H1 (cell line): ENCODE measurements at regions not wholly inside any gene's neighbourhood (a gene's known extent, or its start where the extent isn't known, plus 50 kb on each side); places are given as distances from the start of the nearest gene placed in this dataset.

Experiments
- CTCF ChIA-PET: fragments of 300-600 bp; sonication (Branson Sonifier 250); formaldehyde crosslinking; loops from one replicate; lab custom pipeline; 2021; ENCODE audit not compliant: partially characterized antibody; lab: Charles Lee
- POLR2A ChIA-PET: fragments of 300-600 bp; sonication (Branson Sonifier 250); formaldehyde crosslinking; loops from one replicate; lab custom pipeline; 2021; ENCODE audit warnings: inconsistent platforms; ENCODE audit not compliant: partially characterized antibody; lab: Charles Lee
- DNase-seq, 2 experiments: peaks; one replicate each; pipeline versions ENCODE4 v3.0.0 to v3.0.0-alpha.2; 2010 to 2022; ENCODE audit warnings: low spot score in 2 of 2, low read depth in 1 of 2, mixed read lengths in 1 of 2
- FAIRE-seq: peaks from 2 replicates; lab custom pipeline; 2011; peaks lifted over from hg19 to GRCh38; lab: Jason Lieb, UNC
- H2AFZ ChIP-seq: 2 replicates; pipeline ENCODE4 v1.8.1; 2012; ENCODE audit warnings: low read length, inconsistent platforms
- H2AK5ac ChIP-seq: 2 replicates; pipeline ENCODE4 v1.6.1; 2013; ENCODE audit warnings: low read depth, low read length
- H2BK120ac ChIP-seq: replicated peaks from 2 replicates; pipeline ENCODE3; 2013; ENCODE audit warnings: low read depth, low read length, inconsistent platforms
- H2BK12ac ChIP-seq: 2 replicates; pipeline ENCODE4 v1.6.1; 2013; ENCODE audit warnings: low read depth, low read length
- H2BK15ac ChIP-seq: 2 replicates; pipeline ENCODE4 v1.6.1; 2013; ENCODE audit warnings: low read length
- H2BK20ac ChIP-seq: 2 replicates; pipeline ENCODE4 v1.6.1; 2013; ENCODE audit warnings: low read length
- H2BK5ac ChIP-seq: 2 replicates; pipeline ENCODE4 v1.6.1; 2013; ENCODE audit warnings: low read depth, low read length
- H3K14ac ChIP-seq: 2 replicates; pipeline ENCODE4 v1.6.1; 2013; ENCODE audit warnings: inconsistent platforms; ENCODE audit not compliant: insufficient read length
- H3K18ac ChIP-seq: 2 replicates; pipeline ENCODE4 v1.6.1; 2013; ENCODE audit warnings: low read length; ENCODE audit errors: extremely low read depth
- H3K23ac ChIP-seq: 2 replicates; pipeline ENCODE4 v1.6.1; 2013; ENCODE audit warnings: inconsistent platforms; ENCODE audit not compliant: insufficient read length
- H3K23me2 ChIP-seq: 2 replicates; pipeline ENCODE4 v1.6.1; 2013; ENCODE audit warnings: low read depth, low read length
- H3K27ac ChIP-seq: 2 replicates; pipeline ENCODE4 v1.6.1; 2011; ENCODE audit warnings: low read depth, low read length, inconsistent platforms
- H3K27me3 ChIP-seq, 4 experiments: replicated peaks in 1 of 4; 1 replicate in 1 of 4; 2 replicates in 3 of 4; pipeline versions ENCODE4 v1.6.1 to v1.8.1; 2011 to 2013; ENCODE audit warnings: low read length in 3 of 4, mild to moderate bottlenecking in 3 of 4, inconsistent platforms in 2 of 4, mixed read lengths in 2 of 4, moderate library complexity in 1 of 4; ENCODE audit not compliant: control insufficient read depth in 3 of 4, insufficient read depth in 3 of 4; ENCODE audit errors: extremely low read depth in 1 of 4
- H3K36me3 ChIP-seq, 4 experiments: 2 replicates each; pipeline versions ENCODE4 v1.6.1 to v1.8.1; 2011 to 2013; ENCODE audit warnings: mild to moderate bottlenecking in 4 of 4, low read length in 3 of 4, moderate library complexity in 2 of 4, control low read depth in 1 of 4, inconsistent platforms in 1 of 4; ENCODE audit not compliant: insufficient read depth in 4 of 4, control insufficient read depth in 2 of 4
- H3K4ac ChIP-seq: replicated peaks from 2 replicates; pipeline ENCODE3; 2013; ENCODE audit warnings: low read length, low read depth, mixed read lengths, inconsistent platforms; ENCODE audit not compliant: insufficient read length
- H3K4me1 ChIP-seq, 4 experiments: replicated peaks in 1 of 4; 1 replicate in 1 of 4; 2 replicates in 3 of 4; pipeline versions ENCODE4 v1.6.1 to v1.8.1; 2011 to 2013; ENCODE audit warnings: low read length in 3 of 4, inconsistent platforms in 2 of 4, mixed read lengths in 1 of 4; ENCODE audit not compliant: insufficient read depth in 4 of 4, control insufficient read depth in 3 of 4
- H3K4me2 ChIP-seq, 2 experiments: 2 replicates each; pipeline versions ENCODE4 v1.6.1 to v1.8.1; 2011 to 2013; ENCODE audit warnings: low read depth in 2 of 2, low read length in 2 of 2, control low read depth in 1 of 2, inconsistent platforms in 1 of 2, mild to moderate bottlenecking in 1 of 2; ENCODE audit not compliant: insufficient read depth in 1 of 2
- H3K4me3 ChIP-seq, 4 experiments: fragments of 200-600, 300-600 bp in 1 of 4; sonication (generic), shearing (Covaris generic), sonication (Bioruptor Twin) in 1 of 4; 2 replicates each; pipeline versions ENCODE4 v1.5.1 to v1.8.1; 2011 to 2016; ENCODE audit warnings: low read length in 4 of 4, low read depth in 3 of 4, control low read depth in 2 of 4, inconsistent platforms in 2 of 4, mild to moderate bottlenecking in 2 of 4, mixed read lengths in 1 of 4, moderate library complexity in 1 of 4; ENCODE audit not compliant: insufficient read depth in 2 of 4; ENCODE audit errors: extremely low read depth in 1 of 4
- H3K56ac ChIP-seq: replicated peaks from 2 replicates; pipeline ENCODE3; 2013; ENCODE audit warnings: low read depth, mild to moderate bottlenecking, mixed read lengths, low read length, inconsistent platforms; ENCODE audit not compliant: insufficient read length
- H3K79me1 ChIP-seq: 2 replicates; pipeline ENCODE4 v1.6.1; 2013; ENCODE audit warnings: low read depth, low read length, control low read depth
- H3K79me2 ChIP-seq, 2 experiments: 2 replicates each; pipeline versions ENCODE4 v1.6.1 to v1.8.1; 2012 to 2013; ENCODE audit warnings: low read length in 2 of 2, mild to moderate bottlenecking in 2 of 2, inconsistent platforms in 1 of 2; ENCODE audit not compliant: insufficient read depth in 2 of 2, control insufficient read depth in 1 of 2
- H3K9ac ChIP-seq, 4 experiments: replicated peaks in 1 of 4; 1 replicate in 1 of 4; 2 replicates in 3 of 4; pipeline versions ENCODE4 v1.6.1 to v1.8.1; 2011 to 2013; ENCODE audit warnings: low read depth in 3 of 4, low read length in 3 of 4, control low read depth in 2 of 4, mild to moderate bottlenecking in 2 of 4, moderate library complexity in 2 of 4, inconsistent platforms in 1 of 4; ENCODE audit errors: extremely low read depth in 1 of 4
- H3K9me3 ChIP-seq, 2 experiments: 2 replicates each; pipeline versions ENCODE4 v1.6.1 to v1.8.1; 2012 to 2013; ENCODE audit warnings: mild to moderate bottlenecking in 2 of 2, moderate library complexity in 2 of 2, control low read depth in 1 of 2, inconsistent platforms in 1 of 2, low read depth in 1 of 2, low read length in 1 of 2, mixed read lengths in 1 of 2; ENCODE audit not compliant: insufficient read depth in 2 of 2
- H4K20me1 ChIP-seq, 2 experiments: replicated peaks in 1 of 2; 2 replicates each; pipeline versions ENCODE3 to v1.8.1; 2011 to 2013; ENCODE audit warnings: inconsistent platforms in 2 of 2, low read length in 2 of 2, mild to moderate bottlenecking in 1 of 2; ENCODE audit not compliant: insufficient read depth in 2 of 2, control insufficient read depth in 1 of 2
- H4K5ac ChIP-seq: 2 replicates; pipeline ENCODE4 v1.6.1; 2013; ENCODE audit warnings: low read length, low read depth, mixed read lengths, inconsistent platforms; ENCODE audit not compliant: insufficient read length
- H4K8ac ChIP-seq: 2 replicates; pipeline ENCODE4 v1.8.0; 2013; ENCODE audit warnings: mild to moderate bottlenecking, moderate library complexity, low read length, inconsistent platforms; ENCODE audit not compliant: insufficient read depth; ENCODE audit errors: extremely low read depth
- H4K91ac ChIP-seq: replicated peaks from 2 replicates; pipeline ENCODE3; 2013; ENCODE audit warnings: low read length, mixed read lengths, inconsistent platforms; ENCODE audit not compliant: insufficient read length
- BRCA1 ChIP-seq: IDR thresholded peaks from 2 replicates; pipeline ENCODE4 v1.6.1; 2012; ENCODE audit warnings: low read depth, low read length, improper control_type of control experiment
- CEBPB ChIP-seq: IDR thresholded peaks from 2 replicates; pipeline ENCODE4 v1.6.1; 2012; ENCODE audit warnings: low read depth, low read length
- CHD1 ChIP-seq: IDR thresholded peaks from 2 replicates; pipeline ENCODE4 v1.6.1; 2012; ENCODE audit warnings: low read depth, low read length, improper control_type of control experiment
- CTBP2 ChIP-seq: IDR thresholded peaks from 2 replicates; pipeline ENCODE4 v1.7.0; 2011; ENCODE audit warnings: borderline replicate concordance, mild to moderate bottlenecking, moderate library complexity, mixed read lengths, low read length; ENCODE audit not compliant: insufficient read depth, insufficient read length
- EP300 ChIP-seq, 2 experiments: IDR thresholded peaks; 1 replicate in 1 of 2; 2 replicates in 1 of 2; pipeline ENCODE4 v1.6.1; 2011 to 2012; ENCODE audit warnings: low read depth in 2 of 2, low read length in 2 of 2, mild to moderate bottlenecking in 2 of 2, borderline replicate concordance in 1 of 2, inconsistent platforms in 1 of 2, moderate library complexity in 1 of 2
- KDM5A ChIP-seq: fragments of 200-600 bp; IDR thresholded peaks from 2 replicates; pipeline ENCODE4 v1.7.1; 2012; ENCODE audit warnings: mild to moderate bottlenecking, low read length, inconsistent platforms, mixed read lengths
- PHF8 ChIP-seq: fragments of 200-600 bp; sonication (generic); conservative IDR thresholded peaks from 2 replicates; pipeline ENCODE4 v1.7.1; 2012; ENCODE audit warnings: low read depth, mild to moderate bottlenecking, inconsistent platforms, low read length, moderate library complexity
- RFX5 ChIP-seq: IDR thresholded peaks from 2 replicates; pipeline ENCODE4 v1.6.1; 2011; ENCODE audit warnings: low read depth, low read length, improper control_type of control experiment, borderline replicate concordance
- SP2 ChIP-seq: IDR thresholded peaks from 2 replicates; pipeline ENCODE4 v1.6.1; 2012; ENCODE audit warnings: mild to moderate bottlenecking, low read length, inconsistent platforms
- TAF1 ChIP-seq: IDR thresholded peaks from 2 replicates; pipeline ENCODE4 v1.6.1; 2011; ENCODE audit warnings: mild to moderate bottlenecking, low read depth, low read length
- YY1 ChIP-seq: IDR thresholded peaks from 2 replicates; pipeline ENCODE4 v1.6.1; 2011; ENCODE audit warnings: low read depth, mild to moderate bottlenecking, low read length
- WGBS, 2 experiments: shearing (Covaris generic) in 1 of 2; methylation state at CpG; one replicate each; pipeline versions ENCODE4 v1.1.6 to v1.1.7; 2013 to 2015; ENCODE audit warnings: low lambda C conversion rate in 2 of 2, mixed read lengths in 2 of 2, inconsistent platforms in 1 of 2, low coverage in 1 of 2, missing lambda C conversion rate in 1 of 2; ENCODE audit not compliant: insufficient replicate concordance in 2 of 2, insufficient coverage in 1 of 2, insufficient read length in 1 of 2; ENCODE audit errors: extremely low coverage in 1 of 2, missing lambda C conversion rate in 1 of 2; 5-methylcytosine and 5-hydroxymethylcytosine counted together
- TF ChIP-seq, protein P1 (sequence below): IDR thresholded peaks from 2 replicates; pipeline ENCODE4 v1.6.1; 2012; ENCODE audit warnings: inconsistent platforms

- Histone ChIP-seq H2BK15ac (no peak overlapping the region), H3K4me2 (no peak overlapping the region), H3K27ac (no peak overlapping the region), H3K4me3 (no peak overlapping the region), H2BK5ac (no peak overlapping the region), H3K79me2 (peaks cover 0 to 2% of the 10 kb centered on the region in 2 experiments; a peak in 1 of 4 replicates), H3K14ac (no peak overlapping the region), H3K9ac (no peak overlapping the region), H2AFZ (no peak overlapping the region), H4K8ac (peak overlapping the region; percentile 35), H4K20me1 (peaks cover 2 to 24% of the 10 kb centered on the region in 2 experiments), H3K79me1 (peaks cover 5% of the 10 kb centered on the region), H3K27me3 (no peaks in the 10 kb centered on the region), H3K18ac (no peak overlapping the region), H2BK120ac (no peak overlapping the region), H3K4ac (no peak overlapping the region), H3K36me3 (no peaks in the 10 kb centered on the region), H2AK5ac (no peak overlapping the region), H4K91ac (no peak overlapping the region), H3K9me3 (no peaks in the 10 kb centered on the region), H3K23ac (no peak overlapping the region), H3K4me1 (no peaks in the 10 kb centered on the region; a peak in 4 of 7 replicates), H3K23me2 (0 out of 2 replicates have a peak, but pooled peaks cover 2% of the 10 kb centered on the region), H3K56ac (no peak overlapping the region), H2BK12ac (no peak overlapping the region), H4K5ac (no peak overlapping the region), H2BK20ac (no peak overlapping the region)
- 83% methylated on average over 18 of the region's 33 CpGs; no CpG with 5 or more reads in 1 of the 2 experiments for WGBS, 2 experiments
- CTCF ChIA-PET: interaction anchor here (2.7 kb wide), 1 partner anchor 22 kb away, joined by 8 read pairs; no protein-coding TSS in a partner anchor
- FAIRE-seq: no peak
- DNase-seq: no peak
- POLR2A ChIA-PET: interaction anchor here (1.3 kb wide), 1 partner anchor 16 kb away, joined by 3 read pairs; no protein-coding TSS in a partner anchor
- TF ChIP-seq, protein P1, sequence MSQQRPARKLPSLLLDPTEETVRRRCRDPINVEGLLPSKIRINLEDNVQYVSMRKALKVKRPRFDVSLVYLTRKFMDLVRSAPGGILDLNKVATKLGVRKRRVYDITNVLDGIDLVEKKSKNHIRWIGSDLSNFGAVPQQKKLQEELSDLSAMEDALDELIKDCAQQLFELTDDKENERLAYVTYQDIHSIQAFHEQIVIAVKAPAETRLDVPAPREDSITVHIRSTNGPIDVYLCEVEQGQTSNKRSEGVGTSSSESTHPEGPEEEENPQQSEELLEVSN: no peak
- no peak for TF ChIP-seq CHD1
- no peak for TF ChIP-seq CTBP2
- no peak for TF ChIP-seq TAF1
- no peak for TF ChIP-seq PHF8
- no peak for TF ChIP-seq YY1
- no peak for TF ChIP-seq CEBPB
- TF ChIP-seq BRCA1: no peak
- no peak for TF ChIP-seq RFX5
- no peak for TF ChIP-seq EP300 (IDR thresholded peaks at IDR 0.05; ENCODE audit: borderline replicate concordance in 1 of 2, low read depth in 2 of 2, low read length in 2 of 2)
- no peak for TF ChIP-seq SP2
- no peak for TF ChIP-seq KDM5A
Observed at GRCh38 chr22:48640890-48641841, 1186.5 kb downstream of the BRD1 start.
